ENCODE measurements at regions not wholly inside any gene's neighbourhood (a gene's known extent, or its start where the extent isn't known, plus 50 kb on each side); places are given as distances from the start of the nearest gene placed in this dataset.

DNA sequence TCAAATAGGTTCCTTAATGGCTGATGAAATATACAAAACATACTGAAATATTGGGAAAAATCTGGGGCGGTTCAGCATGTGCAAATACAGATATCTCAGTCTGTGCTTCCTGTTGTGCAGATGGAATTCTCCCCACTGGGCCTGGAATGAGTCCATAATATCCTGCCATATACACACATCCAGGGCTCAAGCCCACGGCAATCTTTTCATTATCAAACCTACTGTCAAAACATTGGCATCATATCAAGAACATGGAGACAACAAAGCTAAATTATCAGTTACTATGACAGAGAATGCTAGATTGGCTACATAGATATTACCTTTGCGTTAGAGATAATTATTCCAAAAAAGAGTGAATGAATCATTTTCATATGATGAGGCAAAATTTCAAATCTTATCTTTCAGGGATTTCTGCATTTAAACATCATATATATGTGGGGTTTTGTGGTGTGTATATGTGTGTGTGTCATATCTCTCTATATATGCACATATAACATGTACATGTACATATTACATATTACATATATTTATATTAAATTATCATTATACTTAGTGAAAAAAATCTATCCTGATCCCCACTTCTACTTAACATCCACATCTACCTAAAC lies 713.3 kb downstream of the GBE1 start:
- ChIA-PET CTCF (no interaction called here), POLR2A (no interaction called here)
- no peak for DNase-seq (ENCODE audit: extremely low spot score)
- TF ChIP-seq, protein P1, sequence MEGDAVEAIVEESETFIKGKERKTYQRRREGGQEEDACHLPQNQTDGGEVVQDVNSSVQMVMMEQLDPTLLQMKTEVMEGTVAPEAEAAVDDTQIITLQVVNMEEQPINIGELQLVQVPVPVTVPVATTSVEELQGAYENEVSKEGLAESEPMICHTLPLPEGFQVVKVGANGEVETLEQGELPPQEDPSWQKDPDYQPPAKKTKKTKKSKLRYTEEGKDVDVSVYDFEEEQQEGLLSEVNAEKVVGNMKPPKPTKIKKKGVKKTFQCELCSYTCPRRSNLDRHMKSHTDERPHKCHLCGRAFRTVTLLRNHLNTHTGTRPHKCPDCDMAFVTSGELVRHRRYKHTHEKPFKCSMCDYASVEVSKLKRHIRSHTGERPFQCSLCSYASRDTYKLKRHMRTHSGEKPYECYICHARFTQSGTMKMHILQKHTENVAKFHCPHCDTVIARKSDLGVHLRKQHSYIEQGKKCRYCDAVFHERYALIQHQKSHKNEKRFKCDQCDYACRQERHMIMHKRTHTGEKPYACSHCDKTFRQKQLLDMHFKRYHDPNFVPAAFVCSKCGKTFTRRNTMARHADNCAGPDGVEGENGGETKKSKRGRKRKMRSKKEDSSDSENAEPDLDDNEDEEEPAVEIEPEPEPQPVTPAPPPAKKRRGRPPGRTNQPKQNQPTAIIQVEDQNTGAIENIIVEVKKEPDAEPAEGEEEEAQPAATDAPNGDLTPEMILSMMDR (IDR thresholded peaks at IDR 0.05; ENCODE audit: control extremely low read depth, extremely low read depth, low read depth, missing control alignments): no peak

DNA sequence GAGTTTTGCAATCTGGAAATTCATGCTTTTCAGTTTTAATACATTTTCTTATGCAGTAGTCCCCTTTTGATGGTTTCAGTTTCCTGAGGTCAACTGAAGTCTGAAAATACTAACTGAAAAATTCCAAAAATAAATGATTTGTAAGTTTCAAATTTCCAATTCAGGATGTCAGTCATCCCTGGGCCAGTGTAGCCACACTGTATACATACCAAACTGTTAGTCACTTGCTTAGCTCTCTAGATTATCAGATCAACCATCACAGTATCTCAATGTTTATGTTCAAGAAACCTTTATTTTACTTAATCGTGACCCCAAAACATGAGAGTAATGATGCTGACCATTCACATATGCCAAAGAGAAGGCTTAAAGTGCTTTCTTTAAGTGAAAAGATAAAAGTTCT lies 715.5 kb downstream of the GBE1 start:
- TF ChIP-seq, protein P1 (IDR thresholded peaks at IDR 0.05; ENCODE audit: control extremely low read depth, extremely low read depth, low read depth, missing control alignments): no peak
- ChIA-PET CTCF (no interaction called here), POLR2A (no interaction called here)
- no peak for DNase-seq (ENCODE audit: extremely low spot score)

DNA sequence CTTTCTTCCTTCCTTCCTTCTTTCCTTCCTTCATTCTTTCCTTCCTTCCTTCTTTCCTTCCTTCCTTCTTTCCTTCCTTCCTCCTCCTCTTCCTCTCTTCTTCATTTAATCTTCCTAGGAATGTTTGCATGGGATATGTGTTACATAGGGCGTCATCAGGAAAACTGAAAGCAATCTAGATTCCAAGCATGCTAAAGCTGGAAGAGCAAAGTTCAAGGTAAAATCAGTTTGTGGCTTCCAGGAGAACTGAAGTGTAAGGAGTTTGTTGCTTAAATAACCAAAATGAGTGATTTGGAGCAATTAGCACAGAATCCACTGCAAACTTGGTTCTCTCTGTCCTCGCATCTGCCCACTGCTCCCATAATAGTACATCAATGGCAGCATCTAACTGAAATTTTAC lies 716.2 kb downstream of the GBE1 start:
- POLR2A ChIA-PET: no interaction called here
- TF ChIP-seq, protein P1 (IDR thresholded peaks at IDR 0.05; ENCODE audit: control extremely low read depth, extremely low read depth, low read depth, missing control alignments): no peak
- CTCF ChIA-PET: no interaction called here
- no peak for DNase-seq (ENCODE audit: extremely low spot score)

DNA sequence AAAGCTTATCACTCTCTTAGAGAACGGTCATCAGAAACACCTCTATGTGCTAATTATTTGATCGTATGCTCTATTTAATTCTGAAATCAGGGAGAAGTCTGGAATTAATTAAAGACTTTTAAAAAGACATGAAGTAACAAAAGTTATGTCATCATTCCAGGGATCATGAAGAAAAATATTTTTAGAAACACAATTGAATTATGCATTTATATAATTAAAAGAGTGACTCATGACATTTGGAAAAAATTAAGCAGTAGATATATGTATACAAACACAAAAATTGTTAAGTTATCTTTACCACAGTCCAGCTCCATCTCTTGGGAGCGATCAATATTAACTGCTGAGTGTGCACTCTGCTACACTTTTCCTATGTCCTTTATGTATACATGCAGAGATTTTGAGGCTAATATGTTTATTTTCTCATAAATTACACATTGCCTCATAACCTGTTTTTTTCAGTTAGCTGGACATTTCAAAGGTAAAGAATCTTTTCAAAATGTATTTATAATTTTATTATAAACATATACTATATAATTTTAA lies 717.7 kb downstream of the GBE1 start:
- TF ChIP-seq, protein P1 (IDR thresholded peaks at IDR 0.05; ENCODE audit: control extremely low read depth, extremely low read depth, low read depth, missing control alignments): no peak
- no peak for DNase-seq (ENCODE audit: extremely low spot score)
- POLR2A ChIA-PET: no interaction called here
- CTCF ChIA-PET: interaction anchor here (1.0 kb wide), 1 partner anchor 11 kb away, joined by 3 read pairs; no protein-coding TSS in a partner anchor

DNA sequence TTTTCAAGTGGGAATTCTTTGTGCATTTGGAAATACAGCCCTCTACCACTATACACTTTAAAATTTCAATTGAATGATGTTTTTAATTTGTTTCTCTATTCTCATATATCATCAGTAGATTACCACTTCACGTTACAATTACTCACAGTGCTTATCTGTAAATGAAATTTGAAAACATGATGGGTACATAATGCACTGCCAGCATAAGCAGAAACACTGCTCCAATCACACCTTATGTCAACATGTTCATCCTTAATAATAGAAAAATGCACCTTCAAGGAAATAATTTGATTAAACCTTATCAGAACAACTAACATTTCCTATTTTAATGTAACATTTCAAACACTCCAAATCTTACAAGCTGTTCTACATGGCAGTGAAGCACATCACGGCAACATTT lies 718.4 kb downstream of the GBE1 start:
- POLR2A ChIA-PET: no interaction called here
- TF ChIP-seq, protein P1 (IDR thresholded peaks at IDR 0.05; ENCODE audit: control extremely low read depth, extremely low read depth, low read depth, missing control alignments): no peak
- DNase-seq (ENCODE audit: extremely low spot score): no peak
- CTCF ChIA-PET: interaction anchor here (1.0 kb wide), 1 partner anchor 10 kb away, joined by 3 read pairs; no protein-coding TSS in a partner anchor

DNA sequence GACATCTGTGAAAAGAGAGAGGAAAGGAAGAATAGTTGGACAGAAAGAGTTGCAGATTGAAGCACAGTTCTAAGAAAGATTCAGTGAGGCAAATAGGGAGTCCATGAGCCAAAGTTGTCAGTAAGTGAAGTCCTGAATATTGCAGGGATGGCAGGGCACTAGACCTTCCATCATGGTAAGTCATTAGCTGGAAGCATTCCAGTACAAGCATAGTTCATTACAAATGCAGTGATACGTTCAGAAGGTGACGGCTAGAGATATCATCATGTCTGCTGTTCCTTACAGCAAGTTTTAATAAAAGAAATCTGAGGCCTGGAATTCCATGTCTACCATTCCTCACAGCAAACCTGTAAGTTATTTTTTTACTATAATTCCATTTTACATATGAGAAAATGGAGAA lies 720.1 kb downstream of the GBE1 start:
- no peak for DNase-seq (ENCODE audit: extremely low spot score)
- POLR2A ChIA-PET: no interaction called here
- TF ChIP-seq, protein P1 (IDR thresholded peaks at IDR 0.05; ENCODE audit: control extremely low read depth, extremely low read depth, low read depth, missing control alignments): no peak
- CTCF ChIA-PET: no interaction called here
